Small intestine (tissue), 7 donors: ENCODE measurements at regions not wholly inside any gene's neighbourhood (a gene's known extent, or its start where the extent isn't known, plus 50 kb on each side); places are given as distances from the start of the nearest gene placed in this dataset.

Experiments used
- DNase-seq, 2 donors: peaks; one replicate each; pipeline versions ENCODE4 v3.0.0 to v3.0.0-alpha.2; 2013
- FAIRE-seq: peaks from 2 replicates; lab custom pipeline; 2012; peaks lifted over from hg19 to GRCh38; lab: Jason Lieb, UNC
- H3K27ac ChIP-seq, 3 donors: one replicate each; pipeline ENCODE4 v1.5.1; 2013; ENCODE audit warnings: low read length in 2 of 3, mild to moderate bottlenecking in 2 of 3, control low read depth in 1 of 3, inconsistent platforms in 1 of 3, low read depth in 1 of 3, moderate library complexity in 1 of 3
- H3K27me3 ChIP-seq, 3 donors: one replicate each; pipeline ENCODE4 v1.6.1; 2013; ENCODE audit warnings: low read length in 3 of 3, inconsistent platforms in 1 of 3; ENCODE audit not compliant: control insufficient read depth in 3 of 3, insufficient read depth in 3 of 3
- H3K36me3 ChIP-seq, 3 donors: one replicate each; pipeline ENCODE4 v1.6.1; 2013; ENCODE audit warnings: low read length in 3 of 3, inconsistent platforms in 1 of 3, low read depth in 1 of 3, mild to moderate bottlenecking in 1 of 3, moderate library complexity in 1 of 3; ENCODE audit not compliant: control insufficient read depth in 3 of 3, insufficient read depth in 2 of 3
- H3K4me1 ChIP-seq, 3 donors: one replicate each; pipeline ENCODE4 v1.6.1; 2013; ENCODE audit warnings: low read length in 2 of 3, inconsistent platforms in 1 of 3, low read depth in 1 of 3, mild to moderate bottlenecking in 1 of 3, moderate library complexity in 1 of 3; ENCODE audit not compliant: control insufficient read depth in 3 of 3, insufficient read depth in 2 of 3
- H3K4me3 ChIP-seq, 3 donors: one replicate each; pipeline ENCODE4 v1.5.1; 2013; ENCODE audit warnings: low read length in 3 of 3, control low read depth in 1 of 3, inconsistent platforms in 1 of 3, low read depth in 1 of 3, mild to moderate bottlenecking in 1 of 3, moderate library complexity in 1 of 3
- H3K9me3 ChIP-seq, 2 donors: one replicate each; pipeline ENCODE4 v1.6.1; 2013; ENCODE audit warnings: low read depth in 1 of 2, low read length in 1 of 2; ENCODE audit not compliant: control insufficient read depth in 2 of 2, insufficient read depth in 1 of 2
- WGBS, 3 donors: extraction: QIAGEN DNeasy Blood & Tissue Kit; methylation state at CpG; one replicate each; pipeline ENCODE4 v1.1.7; 2013; 5-methylcytosine and 5-hydroxymethylcytosine counted together
- donor health status: healthy with polysubstance abuse.
- donor health status: control.
- donor health status: control.
- donor health status: Bipolar disorder and iron deficiency.
- donor health status: healthy.

GRCh38 chr10:64011912-64012714 lies 490.9 kb downstream of the REEP3 start:
- FAIRE-seq: no peak
- DNase-seq: no peak
- WGBS, 3 donors: 54 to 56% (median 55%) methylated on average over 7 of the region's 7 CpGs

GRCh38 chr10:64014281-64014680 lies 493.1 kb downstream of the REEP3 start:
- no peak for FAIRE-seq
- no peak for DNase-seq
- Histone ChIP-seq H3K9me3 (no peaks in the 10 kb centered on the region), H3K27me3 (no peaks in the 10 kb centered on the region), H3K36me3 (no peaks in the 10 kb centered on the region), H3K27ac (no peak overlapping the region), H3K4me3 (no peak overlapping the region), H3K4me1 (no peaks in the 10 kb centered on the region)
- 76 to 89% (median 85%) methylated on average over 1 of the region's 1 CpG for WGBS, 3 donors

More at GRCh38 chr10:64011912-64012714, 490.9 kb downstream of the REEP3 start:
- Histone ChIP-seq H3K4me1 (no peaks in the 10 kb centered on the region), H3K36me3 (no peaks in the 10 kb centered on the region), H3K9me3 (peaks cover 0 to 3% of the 10 kb centered on the region in 2 donors), H3K27me3 (no peaks in the 10 kb centered on the region), H3K27ac (no peak overlapping the region), H3K4me3 (no peak overlapping the region)

GRCh38 chr10:64023926-64024470 lies 502.8 kb downstream of the REEP3 start:
- Histone ChIP-seq H3K4me1 (no peaks in the 10 kb centered on the region), H3K27ac (no peak overlapping the region), H3K36me3 (no peaks in the 10 kb centered on the region), H3K4me3 (no peak overlapping the region), H3K9me3 (peaks cover 0 to 5% of the 10 kb centered on the region in 2 donors), H3K27me3 (no peaks in the 10 kb centered on the region)
- DNase-seq (no peak), FAIRE-seq (no peak)
- 65 to 79% (median 65%) methylated on average over 4 of the region's 4 CpGs for WGBS, 3 donors

- H3K27ac ChIP-seq: no peak overlapping the region
- no peak for FAIRE-seq
- no peak for DNase-seq
- H3K4me1 ChIP-seq: no peaks in the 10 kb centered on the region
- H3K9me3 ChIP-seq: no peaks in the 10 kb centered on the region
- 75 to 84% (median 83%) methylated on average over 3 of the region's 3 CpGs for WGBS, 3 donors
- H3K4me3 ChIP-seq: no peak overlapping the region
- no peaks in the 10 kb centered on the region for H3K27me3 ChIP-seq
- H3K36me3 ChIP-seq: no peaks in the 10 kb centered on the region
Observed at GRCh38 chr10:64033711-64034110, 512.5 kb downstream of the REEP3 start.

- Histone ChIP-seq H3K9me3 (no peaks in the 10 kb centered on the region), H3K36me3 (no peaks in the 10 kb centered on the region), H3K27me3 (no peaks in the 10 kb centered on the region), H3K4me1 (no peaks in the 10 kb centered on the region), H3K4me3 (no peak overlapping the region), H3K27ac (no peak overlapping the region)
- DNase-seq (no peak), FAIRE-seq (no peak)
- WGBS, 3 donors: 55 to 67% (median 60%) methylated on average over 10 of the region's 10 CpGs
Observed at GRCh38 chr10:64036321-64036930, 515.2 kb downstream of the REEP3 start.

- DNase-seq: peak in 1 of 2 donors; percentile 41
- Histone ChIP-seq H3K4me1 (no peaks in the 10 kb centered on the region), H3K27ac (no peak overlapping the region), H3K4me3 (no peak overlapping the region), H3K27me3 (no peaks in the 10 kb centered on the region), H3K9me3 (no peaks in the 10 kb centered on the region), H3K36me3 (no peaks in the 10 kb centered on the region)
- WGBS, 3 donors: 21 to 45% (median 35%) methylated on average over 9 of the region's 9 CpGs
- FAIRE-seq: no peak
Observed at GRCh38 chr10:64037071-64037661, 516.0 kb downstream of the REEP3 start.

- Histone ChIP-seq H3K4me1 (no peaks in the 10 kb centered on the region), H3K9me3 (no peaks in the 10 kb centered on the region), H3K4me3 (no peak overlapping the region), H3K27me3 (no peaks in the 10 kb centered on the region), H3K27ac (no peak overlapping the region), H3K36me3 (no peaks in the 10 kb centered on the region)
- 79 to 89% (median 81%) methylated on average over 6 of the region's 6 CpGs for WGBS, 3 donors
- FAIRE-seq: no peak
- no peak for DNase-seq
Observed at GRCh38 chr10:64038107-64038506, 516.9 kb downstream of the REEP3 start.

- WGBS, 3 donors: 43 to 57% (median 48%) methylated on average over 6 of the region's 6 CpGs
- H3K4me3 ChIP-seq: no peak overlapping the region
Observed at GRCh38 chr10:64039198-64039597, 518.0 kb downstream of the REEP3 start.

More at GRCh38 chr10:64039198-64039597, 518.0 kb downstream of the REEP3 start:
- FAIRE-seq (no peak), DNase-seq (no peak)
- Histone ChIP-seq H3K4me1 (no peaks in the 10 kb centered on the region), H3K36me3 (no peaks in the 10 kb centered on the region), H3K9me3 (no peaks in the 10 kb centered on the region), H3K27me3 (no peaks in the 10 kb centered on the region), H3K27ac (no peak overlapping the region)
